IMR-90 (cell line): ENCODE measurements at regions not wholly inside any gene's neighbourhood (a gene's known extent, or its start where the extent isn't known, plus 50 kb on each side); places are given as distances from the start of the nearest gene placed in this dataset.

Experiments used
- ATAC-seq: fragments of 200-7000 bp; cut with Tn5 transposase; 2 replicates; pipeline ENCODE4 v1.9.1; 2020; ENCODE audit warnings: low read depth, mild to moderate bottlenecking, moderate library complexity
- BruUV-seq: library from RNA; stranded (reverse); fragments of 400-500 nt; replicated peaks from 2 replicates; lab custom pipeline; 2021; lab: Mats Ljungman, UMichigan
- CTCF ChIA-PET: fragments of 300-600 bp; formaldehyde crosslinking; extraction: SDS; loops from one replicate; lab custom pipeline; 2021; ENCODE audit warnings: antibody characterized with exemption; lab: Yijun Ruan, JAX
- POLR2A ChIA-PET: fragments of 300-600 bp; sonication (Branson Sonifier 250); formaldehyde crosslinking; loops from one replicate; lab custom pipeline; 2022; ENCODE audit warnings: antibody characterized with exemption; ENCODE audit not compliant: unreplicated experiment; lab: Charles Lee
- DNase-seq: peaks from one replicate; pipeline ENCODE4 v3.0.0; 2013
- H2AFZ ChIP-seq: replicated peaks from 2 replicates; pipeline ENCODE3; 2013; ENCODE audit warnings: low read length, mild to moderate bottlenecking; ENCODE audit not compliant: poor library complexity
- H2AK5ac ChIP-seq: 2 replicates; pipeline ENCODE4 v1.6.1; 2013; ENCODE audit warnings: low read depth, low read length, inconsistent platforms
- H2AK9ac ChIP-seq: replicated peaks from 2 replicates; pipeline ENCODE3; 2013; ENCODE audit warnings: mild to moderate bottlenecking, low read depth, low read length, moderate library complexity; ENCODE audit not compliant: poor library complexity
- H2BK120ac ChIP-seq: 2 replicates; pipeline ENCODE4 v1.6.1; 2013; ENCODE audit warnings: low read depth, low read length, inconsistent platforms
- H2BK15ac ChIP-seq: 3 replicates; pipeline ENCODE4 v1.6.1; 2013; ENCODE audit warnings: low read depth, low read length, inconsistent platforms
- H2BK20ac ChIP-seq: 2 replicates; pipeline ENCODE4 v1.6.1; 2013; ENCODE audit warnings: low read depth, mild to moderate bottlenecking, inconsistent platforms, low read length, moderate library complexity
- H2BK5ac ChIP-seq: 2 replicates; pipeline ENCODE4 v1.6.1; 2013; ENCODE audit warnings: mild to moderate bottlenecking, low read depth, low read length, inconsistent platforms; ENCODE audit not compliant: poor library complexity, severe bottlenecking
- H3K14ac ChIP-seq: replicated peaks from 2 replicates; pipeline ENCODE4 v1.6.1; 2013; ENCODE audit warnings: low read depth, low read length, inconsistent platforms
- H3K18ac ChIP-seq: 2 replicates; pipeline ENCODE4 v1.6.1; 2013; ENCODE audit warnings: low read depth, low read length, control low read depth
- H3K23ac ChIP-seq: 2 replicates; pipeline ENCODE4 v1.6.1; 2013; ENCODE audit warnings: low read depth, low read length, inconsistent platforms
- H3K27ac ChIP-seq: 2 replicates; pipeline ENCODE4 v1.5.1; 2013; ENCODE audit warnings: mild to moderate bottlenecking, control low read depth, low read length; ENCODE audit not compliant: insufficient read depth
- H3K27me3 ChIP-seq: 2 replicates; pipeline ENCODE4 v1.6.1; 2013; ENCODE audit warnings: low read length; ENCODE audit not compliant: control insufficient read depth, insufficient read depth
- H3K36me3 ChIP-seq: 2 replicates; pipeline ENCODE4 v1.6.1; 2013; ENCODE audit warnings: low read length, mixed read lengths; ENCODE audit not compliant: control insufficient read depth, insufficient read depth
- H3K4ac ChIP-seq: 2 replicates; pipeline ENCODE4 v1.6.1; 2013; ENCODE audit warnings: low read depth, low read length, inconsistent platforms
- H3K4me1 ChIP-seq: 2 replicates; pipeline ENCODE4 v1.6.1; 2013; ENCODE audit warnings: low read length, mixed read lengths; ENCODE audit not compliant: control insufficient read depth, insufficient read depth
- H3K4me2 ChIP-seq: 2 replicates; pipeline ENCODE4 v1.6.1; 2013; ENCODE audit warnings: low read depth, mild to moderate bottlenecking, control low read depth, low read length, moderate library complexity
- H3K4me3 ChIP-seq: 2 replicates; pipeline ENCODE4 v1.5.1; 2013; ENCODE audit warnings: low read depth, mild to moderate bottlenecking, control low read depth, low read length, moderate library complexity; ENCODE audit not compliant: insufficient read depth
- H3K56ac ChIP-seq: 2 replicates; pipeline ENCODE4 v1.6.1; 2013; ENCODE audit warnings: low read length, inconsistent platforms; ENCODE audit not compliant: insufficient read depth; ENCODE audit errors: extremely low read depth
- H3K79me1 ChIP-seq, 2 experiments: 2 replicates each; pipeline ENCODE4 v1.6.1; 2013; ENCODE audit warnings: low read length in 2 of 2, inconsistent platforms in 1 of 2, low read depth in 1 of 2
- H3K9ac ChIP-seq: 2 replicates; pipeline ENCODE4 v1.6.1; 2013; ENCODE audit warnings: low read depth, low read length, control low read depth
- H3K9me1 ChIP-seq: 2 replicates; pipeline ENCODE4 v1.6.1; 2013; ENCODE audit warnings: low read length, inconsistent platforms; ENCODE audit not compliant: insufficient read depth
- H3K9me3 ChIP-seq: 2 replicates; pipeline ENCODE4 v1.6.1; 2013; ENCODE audit warnings: low read length; ENCODE audit not compliant: control insufficient read depth, insufficient read depth
- H4K20me1 ChIP-seq: 2 replicates; pipeline ENCODE4 v1.6.1; 2013; ENCODE audit warnings: low read length, inconsistent platforms; ENCODE audit not compliant: insufficient read depth
- H4K5ac ChIP-seq: 2 replicates; pipeline ENCODE4 v1.6.1; 2013; ENCODE audit warnings: mild to moderate bottlenecking, low read depth, low read length, control low read depth
- H4K8ac ChIP-seq, 2 experiments: 2 replicates each; pipeline ENCODE4 v1.6.1; 2013; ENCODE audit warnings: low read depth in 2 of 2, low read length in 2 of 2, control low read depth in 1 of 2, inconsistent platforms in 1 of 2
- H4K91ac ChIP-seq: 2 replicates; pipeline ENCODE4 v1.6.1; 2013; ENCODE audit warnings: low read depth, low read length, inconsistent platforms; ENCODE audit not compliant: insufficient read depth
- BHLHE40 ChIP-seq: fragments of 150-350 bp; IDR thresholded peaks from 2 replicates; pipeline ENCODE4 v1.6.1; 2016; ENCODE audit warnings: mild to moderate bottlenecking, low read depth, low read length
- CEBPB ChIP-seq: IDR thresholded peaks from 2 replicates; pipeline ENCODE4 v1.6.1; 2012; ENCODE audit warnings: low read depth, low read length, improper control_type of control experiment
- CHD1 ChIP-seq: IDR thresholded peaks from 2 replicates; pipeline ENCODE4 v1.6.1; 2012; ENCODE audit warnings: low read depth, low read length, improper control_type of control experiment
- FOS ChIP-seq: fragments of 150-350 bp; IDR thresholded peaks from 2 replicates; pipeline ENCODE4 v1.6.1; 2016; ENCODE audit warnings: low read depth, low read length
- MAFK ChIP-seq: IDR thresholded peaks from 2 replicates; pipeline ENCODE4 v1.6.1; 2012; ENCODE audit warnings: low read depth, low read length, improper control_type of control experiment
- MAZ ChIP-seq: IDR thresholded peaks from 2 replicates; pipeline ENCODE4 v1.6.1; 2012; ENCODE audit warnings: low read depth, mild to moderate bottlenecking, low read length, improper control_type of control experiment, moderate library complexity, borderline replicate concordance
- MXI1 ChIP-seq: IDR thresholded peaks from 2 replicates; pipeline ENCODE4 v1.6.1; 2012; ENCODE audit warnings: low read depth, mild to moderate bottlenecking, low read length, moderate library complexity, borderline replicate concordance
- NFE2L2 ChIP-seq: fragments of 150-350 bp; IDR thresholded peaks from 2 replicates; pipeline ENCODE4 v1.6.1; 2016; ENCODE audit warnings: low read depth, mild to moderate bottlenecking, low read length
- POLR2A ChIP-seq: IDR thresholded peaks from 2 replicates; pipeline ENCODE4 v1.6.1; 2012; ENCODE audit warnings: mild to moderate bottlenecking, low read depth, low read length
- RAD21 ChIP-seq: IDR thresholded peaks from 2 replicates; pipeline ENCODE4 v1.6.1; 2012; ENCODE audit warnings: low read length, improper control_type of control experiment
- RCOR1 ChIP-seq: IDR thresholded peaks from 2 replicates; pipeline ENCODE4 v1.6.1; 2012; ENCODE audit warnings: mild to moderate bottlenecking, low read length, improper control_type of control experiment; ENCODE audit not compliant: insufficient replicate concordance
- RFX5 ChIP-seq: IDR thresholded peaks from 2 replicates; pipeline ENCODE4 v1.8.0; 2012; ENCODE audit warnings: low read depth, mild to moderate bottlenecking, low read length, moderate library complexity
- SMC3 ChIP-seq: fragments of 150-350 bp; IDR thresholded peaks from 2 replicates; pipeline ENCODE4 v1.6.1; 2016; ENCODE audit warnings: low read depth, mild to moderate bottlenecking, antibody characterized with exemption, low read length, moderate library complexity
- WGBS, 2 experiments: methylation state at CpG; one replicate each; pipeline versions ENCODE4 v1.1.5 to v1.1.7; 2013; ENCODE audit warnings: missing lambda C conversion rate in 2 of 2; ENCODE audit not compliant: insufficient read length in 1 of 2; ENCODE audit errors: extremely low coverage in 2 of 2; 5-methylcytosine and 5-hydroxymethylcytosine counted together
- dilution Hi-C: fragments of 300-500 bp; cut with HindIII; formaldehyde crosslinking; loops from one replicate; pipeline ENCODE4 v1.14.3; 2018; ENCODE audit warnings: low sequenced_read_pairs; ENCODE audit not compliant: unreplicated experiment
- in situ Hi-C: fragments of 300-500 bp; cut with MboI; formaldehyde crosslinking; loops from 3 replicates; pipeline ENCODE4 v1.14.3; 2019; ENCODE audit warnings: low sequenced_read_pairs, inconsistent platforms, mixed read lengths
- intact Hi-C: fragments of 100-400 bp; cut with micrococcal nuclease; formaldehyde crosslinking; loops from 2 replicates; pipeline ENCODE4 v1.10.0; 2022
- TF ChIP-seq, protein P1 (sequence below): fragments of 150-350 bp; IDR thresholded peaks from 2 replicates; pipeline ENCODE4 v1.6.1; 2017; ENCODE audit warnings: mild to moderate bottlenecking, antibody characterized with exemption, low read length, low read depth
- TF ChIP-seq, protein P2 (sequence below): conservative IDR thresholded peaks from 2 replicates; pipeline ENCODE4 v1.5.1; 2012; ENCODE audit warnings: mild to moderate bottlenecking, low read depth, low read length, improper control_type of control experiment
- TF ChIP-seq, protein P3 (sequence below): fragments of 150-350 bp; IDR thresholded peaks from 2 replicates; pipeline ENCODE4 v1.6.1; 2016; ENCODE audit warnings: low read depth, mild to moderate bottlenecking, low read length, moderate library complexity, borderline replicate concordance

DNA sequence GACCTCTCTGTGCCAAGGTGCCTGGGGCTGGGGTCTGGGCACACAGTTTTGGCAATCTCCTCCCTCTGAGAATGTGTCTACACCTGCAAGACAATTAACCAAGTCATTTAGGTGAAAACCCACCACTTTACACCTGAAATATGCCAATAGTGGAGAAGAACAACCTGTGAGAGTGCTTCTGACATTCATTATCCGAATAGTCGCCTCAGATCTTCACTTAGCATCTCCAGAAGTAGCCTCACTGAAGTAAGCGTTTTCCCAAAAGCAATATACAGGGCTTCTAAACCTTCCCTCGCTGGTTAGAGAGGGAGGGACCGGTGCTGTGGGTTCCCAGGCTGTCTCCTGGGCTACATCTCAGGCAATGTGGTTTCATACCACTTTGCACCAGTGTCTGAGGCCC, 173.5 kb downstream of the DDX1 start:
- in situ Hi-C loops = no loop called here

More for the DNA sequence above, 173.5 kb downstream of the DDX1 start:
- no peak overlapping the region for H2BK120ac ChIP-seq
- no TSS peak for BruUV-seq
- H3K18ac ChIP-seq = no peak overlapping the region
- H3K4ac ChIP-seq = no peak overlapping the region
- H3K4me3 ChIP-seq = no peak overlapping the region
- DNase-seq (no peak), ATAC-seq (no peak)
- no peaks in the 10 kb centered on the region for H4K20me1 ChIP-seq
- no peak overlapping the region for H3K4me2 ChIP-seq
- no peak overlapping the region for H4K5ac ChIP-seq
- H4K8ac ChIP-seq = no peak overlapping the region
- H2BK5ac ChIP-seq = no peak overlapping the region
- H3K56ac ChIP-seq = no peak overlapping the region
- intact Hi-C loops (no loop called here), dilution Hi-C loops (no loop called here)
- no peak overlapping the region for H3K9ac ChIP-seq
- no peak overlapping the region for H2BK20ac ChIP-seq
- no peak overlapping the region for H2BK15ac ChIP-seq
- H3K14ac ChIP-seq = no peak overlapping the region
- no peaks in the 10 kb centered on the region for H3K79me1 ChIP-seq
- no peaks in the 10 kb centered on the region for H3K4me1 ChIP-seq
- no peaks in the 10 kb centered on the region for H3K27me3 ChIP-seq
- no peak overlapping the region for H3K23ac ChIP-seq
- no peak overlapping the region for H2AK9ac ChIP-seq
- ChIA-PET POLR2A (no interaction called here), CTCF (no interaction called here)
- H3K9me1 ChIP-seq = no peaks in the 10 kb centered on the region
- no peak overlapping the region for H3K27ac ChIP-seq
- H3K9me3 ChIP-seq = peaks cover 22% of the 10 kb centered on the region
- TF ChIP-seq CEBPB (no peak), SMC3 (no peak), FOS (no peak), RFX5 (no peak), CHD1 (no peak), MAFK (no peak), MAZ (no peak), NFE2L2 (no peak), RCOR1 (no peak), MXI1 (no peak), RAD21 (no peak), BHLHE40 (no peak), POLR2A (no peak)
- TF ChIP-seq, protein P1, sequence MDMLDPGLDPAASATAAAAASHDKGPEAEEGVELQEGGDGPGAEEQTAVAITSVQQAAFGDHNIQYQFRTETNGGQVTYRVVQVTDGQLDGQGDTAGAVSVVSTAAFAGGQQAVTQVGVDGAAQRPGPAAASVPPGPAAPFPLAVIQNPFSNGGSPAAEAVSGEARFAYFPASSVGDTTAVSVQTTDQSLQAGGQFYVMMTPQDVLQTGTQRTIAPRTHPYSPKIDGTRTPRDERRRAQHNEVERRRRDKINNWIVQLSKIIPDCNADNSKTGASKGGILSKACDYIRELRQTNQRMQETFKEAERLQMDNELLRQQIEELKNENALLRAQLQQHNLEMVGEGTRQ = no peak
- TF ChIP-seq, protein P2, sequence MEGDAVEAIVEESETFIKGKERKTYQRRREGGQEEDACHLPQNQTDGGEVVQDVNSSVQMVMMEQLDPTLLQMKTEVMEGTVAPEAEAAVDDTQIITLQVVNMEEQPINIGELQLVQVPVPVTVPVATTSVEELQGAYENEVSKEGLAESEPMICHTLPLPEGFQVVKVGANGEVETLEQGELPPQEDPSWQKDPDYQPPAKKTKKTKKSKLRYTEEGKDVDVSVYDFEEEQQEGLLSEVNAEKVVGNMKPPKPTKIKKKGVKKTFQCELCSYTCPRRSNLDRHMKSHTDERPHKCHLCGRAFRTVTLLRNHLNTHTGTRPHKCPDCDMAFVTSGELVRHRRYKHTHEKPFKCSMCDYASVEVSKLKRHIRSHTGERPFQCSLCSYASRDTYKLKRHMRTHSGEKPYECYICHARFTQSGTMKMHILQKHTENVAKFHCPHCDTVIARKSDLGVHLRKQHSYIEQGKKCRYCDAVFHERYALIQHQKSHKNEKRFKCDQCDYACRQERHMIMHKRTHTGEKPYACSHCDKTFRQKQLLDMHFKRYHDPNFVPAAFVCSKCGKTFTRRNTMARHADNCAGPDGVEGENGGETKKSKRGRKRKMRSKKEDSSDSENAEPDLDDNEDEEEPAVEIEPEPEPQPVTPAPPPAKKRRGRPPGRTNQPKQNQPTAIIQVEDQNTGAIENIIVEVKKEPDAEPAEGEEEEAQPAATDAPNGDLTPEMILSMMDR = no peak
- TF ChIP-seq, protein P3, sequence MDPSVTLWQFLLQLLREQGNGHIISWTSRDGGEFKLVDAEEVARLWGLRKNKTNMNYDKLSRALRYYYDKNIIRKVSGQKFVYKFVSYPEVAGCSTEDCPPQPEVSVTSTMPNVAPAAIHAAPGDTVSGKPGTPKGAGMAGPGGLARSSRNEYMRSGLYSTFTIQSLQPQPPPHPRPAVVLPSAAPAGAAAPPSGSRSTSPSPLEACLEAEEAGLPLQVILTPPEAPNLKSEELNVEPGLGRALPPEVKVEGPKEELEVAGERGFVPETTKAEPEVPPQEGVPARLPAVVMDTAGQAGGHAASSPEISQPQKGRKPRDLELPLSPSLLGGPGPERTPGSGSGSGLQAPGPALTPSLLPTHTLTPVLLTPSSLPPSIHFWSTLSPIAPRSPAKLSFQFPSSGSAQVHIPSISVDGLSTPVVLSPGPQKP = no peak
- no peak overlapping the region for H2AFZ ChIP-seq
- no peaks in the 10 kb centered on the region for H3K36me3 ChIP-seq
- H2AK5ac ChIP-seq = no peak overlapping the region
- WGBS, 2 experiments = no CpG with 5 or more reads among the region's 5 CpGs
- H4K91ac ChIP-seq = no peak overlapping the region
